GM12874 (cell line): ENCODE measurements at regions not wholly inside any gene's neighbourhood (a gene's known extent, or its start where the extent isn't known, plus 50 kb on each side); places are given as distances from the start of the nearest gene placed in this dataset.

Experiments used
- TF ChIP-seq, protein P1 (sequence below): IDR thresholded peaks from 2 replicates; pipeline ENCODE4 v1.5.1; 2011; ENCODE audit warnings: low read depth, mild to moderate bottlenecking, control low read depth, low read length, moderate library complexity; ENCODE audit not compliant: insufficient read depth

DNA sequence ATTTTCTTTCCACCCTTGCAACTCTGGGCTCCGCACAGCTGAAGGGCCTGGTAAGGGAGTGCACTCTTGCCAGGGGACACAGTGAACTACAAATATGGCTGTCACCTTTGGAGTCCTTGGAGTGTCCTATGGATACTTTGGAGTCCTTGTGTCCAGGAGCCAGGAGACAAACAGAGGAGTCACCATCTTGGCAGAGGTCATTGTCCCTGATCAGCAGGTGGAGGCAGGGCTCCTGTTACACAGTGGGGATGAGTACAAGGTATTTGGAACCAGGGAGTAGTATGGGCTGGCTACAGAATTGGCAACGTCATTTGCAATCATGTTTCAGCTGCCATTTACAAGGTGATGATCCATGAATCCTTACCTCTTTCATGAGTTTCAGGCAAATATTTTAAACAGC, 132.5 kb downstream of the FAM161A start:
- TF ChIP-seq, protein P1, sequence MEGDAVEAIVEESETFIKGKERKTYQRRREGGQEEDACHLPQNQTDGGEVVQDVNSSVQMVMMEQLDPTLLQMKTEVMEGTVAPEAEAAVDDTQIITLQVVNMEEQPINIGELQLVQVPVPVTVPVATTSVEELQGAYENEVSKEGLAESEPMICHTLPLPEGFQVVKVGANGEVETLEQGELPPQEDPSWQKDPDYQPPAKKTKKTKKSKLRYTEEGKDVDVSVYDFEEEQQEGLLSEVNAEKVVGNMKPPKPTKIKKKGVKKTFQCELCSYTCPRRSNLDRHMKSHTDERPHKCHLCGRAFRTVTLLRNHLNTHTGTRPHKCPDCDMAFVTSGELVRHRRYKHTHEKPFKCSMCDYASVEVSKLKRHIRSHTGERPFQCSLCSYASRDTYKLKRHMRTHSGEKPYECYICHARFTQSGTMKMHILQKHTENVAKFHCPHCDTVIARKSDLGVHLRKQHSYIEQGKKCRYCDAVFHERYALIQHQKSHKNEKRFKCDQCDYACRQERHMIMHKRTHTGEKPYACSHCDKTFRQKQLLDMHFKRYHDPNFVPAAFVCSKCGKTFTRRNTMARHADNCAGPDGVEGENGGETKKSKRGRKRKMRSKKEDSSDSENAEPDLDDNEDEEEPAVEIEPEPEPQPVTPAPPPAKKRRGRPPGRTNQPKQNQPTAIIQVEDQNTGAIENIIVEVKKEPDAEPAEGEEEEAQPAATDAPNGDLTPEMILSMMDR: no peak

DNA sequence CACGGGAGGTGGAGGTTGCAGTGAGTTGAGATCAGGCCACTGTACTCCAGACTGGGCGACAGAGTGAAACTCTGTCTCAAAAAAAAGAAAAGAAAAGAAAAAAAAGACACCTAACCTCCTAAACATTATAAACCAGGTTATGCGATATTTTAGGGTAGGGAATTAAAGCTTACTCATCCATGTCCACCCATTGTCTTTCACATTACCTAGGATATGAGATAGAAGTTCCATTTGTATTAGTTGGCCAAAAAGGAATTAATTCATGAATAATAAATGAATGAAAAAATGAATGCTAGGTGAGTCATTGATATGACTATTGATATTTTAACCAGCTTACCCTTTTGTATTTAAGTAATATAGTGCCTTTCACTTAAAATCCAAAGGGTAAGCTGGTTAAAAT, 132.9 kb downstream of the FAM161A start:
- TF ChIP-seq, protein P1: no peak

DNA sequence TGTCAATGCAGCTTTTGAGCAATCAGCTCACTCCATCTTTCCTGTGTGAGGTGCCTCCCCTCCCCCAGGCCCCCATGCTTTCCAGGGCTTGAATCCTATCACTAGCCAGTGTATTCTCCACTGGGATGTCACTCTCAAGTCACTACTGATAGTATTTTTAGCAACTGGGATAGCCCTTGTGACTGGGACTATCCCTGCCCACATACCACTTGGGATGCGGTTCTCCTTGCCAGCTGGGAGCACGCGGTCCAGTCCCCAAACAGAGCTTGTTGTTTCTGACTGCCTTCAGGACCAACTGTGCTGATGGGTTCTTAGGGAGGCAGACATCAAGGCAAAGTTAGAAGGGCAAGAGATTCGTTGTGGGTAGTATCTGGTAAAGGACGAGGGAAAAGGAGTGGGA, 134.9 kb downstream of the FAM161A start:
- TF ChIP-seq, protein P1: no peak

DNA sequence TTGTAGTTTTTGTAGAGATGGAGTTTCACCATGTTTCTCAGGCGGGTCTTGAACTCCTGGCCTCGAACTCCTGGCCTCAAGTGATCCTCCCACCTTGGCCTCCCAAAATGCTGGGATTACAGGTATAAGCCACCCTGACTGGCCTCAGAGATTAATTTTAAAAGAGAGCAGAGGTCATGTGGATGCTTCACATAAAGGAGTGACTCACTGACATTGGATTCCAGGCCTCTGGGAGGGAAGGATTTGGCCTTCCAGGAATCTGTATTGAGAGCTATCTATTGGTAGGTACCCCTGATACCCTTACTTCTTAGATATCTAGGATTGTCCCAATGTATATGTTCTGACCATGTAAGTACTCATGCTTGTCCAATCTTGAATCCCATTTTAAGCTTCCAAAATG, 138.4 kb downstream of the FAM161A start:
- TF ChIP-seq, protein P1: no peak

DNA sequence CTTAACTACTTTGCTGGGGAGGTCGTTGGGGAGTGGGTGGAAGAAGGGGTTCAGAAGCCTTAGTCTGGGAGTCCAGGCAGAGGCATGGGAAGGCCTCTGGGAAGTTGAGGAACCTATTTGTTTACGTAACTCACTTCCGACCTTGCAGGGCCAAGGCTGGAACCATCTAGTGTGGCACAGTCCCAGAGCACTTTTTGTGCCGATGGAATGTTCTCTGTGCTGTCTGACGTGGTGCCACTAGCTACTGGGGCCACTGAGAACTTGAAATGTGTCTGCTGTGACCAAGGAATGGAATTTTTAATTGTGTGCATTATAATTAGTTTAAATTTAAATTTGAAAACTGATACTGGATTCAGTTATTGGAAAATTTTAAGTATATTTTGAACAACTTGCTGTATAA, 139.7 kb downstream of the FAM161A start:
- TF ChIP-seq, protein P1: no peak

DNA sequence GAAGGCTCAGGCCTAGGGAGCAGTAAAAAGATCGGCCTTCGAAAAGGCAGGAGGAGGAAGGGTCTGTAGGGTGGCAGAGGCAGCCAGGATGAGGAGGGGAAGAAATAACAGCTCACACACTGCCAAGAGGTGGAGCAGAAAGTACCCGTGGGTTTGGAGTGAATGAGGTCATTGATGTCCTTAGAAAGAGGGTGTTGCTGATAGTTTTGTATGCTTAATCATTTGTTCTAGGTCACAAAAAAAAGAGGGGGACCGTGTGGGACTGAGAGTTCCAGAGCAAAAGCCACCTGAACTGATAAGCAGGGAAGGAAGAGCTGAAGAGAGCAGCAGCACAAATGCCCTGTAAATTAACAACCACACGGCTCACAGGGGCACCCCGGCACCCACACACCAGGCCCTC, 140.4 kb downstream of the FAM161A start:
- TF ChIP-seq, protein P1: no peak

DNA sequence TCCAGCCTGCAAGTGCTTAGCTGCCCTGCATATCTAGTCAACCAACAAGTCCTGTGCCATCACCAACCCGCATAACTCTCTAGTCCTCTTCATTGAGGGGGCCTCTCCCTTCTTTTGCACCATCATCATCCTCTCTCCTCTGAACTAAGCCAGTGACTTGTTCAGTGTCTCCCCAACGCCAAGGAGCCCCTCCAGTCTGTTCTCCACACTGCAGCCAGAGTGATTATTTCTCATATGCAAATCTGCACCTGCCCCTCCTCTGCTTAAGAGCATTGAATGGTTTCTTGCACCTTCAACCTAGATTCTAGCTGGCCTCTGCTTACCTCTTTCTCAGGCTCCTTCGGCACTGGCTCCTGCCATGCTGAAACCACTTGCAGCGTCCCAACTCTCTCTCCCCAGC, 141.8 kb downstream of the FAM161A start:
- TF ChIP-seq, protein P1: no peak

DNA sequence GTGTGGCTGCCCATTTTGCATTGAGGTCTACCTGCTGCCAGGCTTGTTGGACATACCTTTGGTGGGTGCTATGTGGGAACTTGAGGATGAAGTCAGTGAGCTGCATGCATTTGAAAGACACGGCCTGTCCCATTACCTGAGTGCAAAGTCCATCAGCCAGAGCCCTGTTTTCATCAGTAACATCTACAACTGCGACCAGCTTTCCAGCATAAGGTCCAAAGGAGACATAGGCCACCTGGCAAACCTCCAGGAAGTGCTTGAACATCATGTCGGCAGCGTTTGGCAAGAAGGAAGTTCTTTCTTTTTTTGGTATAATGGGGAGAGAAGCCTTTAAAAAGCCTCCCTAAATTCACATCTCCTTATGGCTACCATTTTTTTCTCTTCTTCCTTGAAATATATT, 143.1 kb downstream of the FAM161A start:
- TF ChIP-seq, protein P1: no peak
